ENCODE measurements at regions not wholly inside any gene's neighbourhood (a gene's known extent, or its start where the extent isn't known, plus 50 kb on each side); places are given as distances from the start of the nearest gene placed in this dataset.
"Not testable (repeated sequence)": the region's sequence is repeated elsewhere in the genome, so short reads cannot be mapped to it uniquely, and the experiment has no call there.

DNA sequence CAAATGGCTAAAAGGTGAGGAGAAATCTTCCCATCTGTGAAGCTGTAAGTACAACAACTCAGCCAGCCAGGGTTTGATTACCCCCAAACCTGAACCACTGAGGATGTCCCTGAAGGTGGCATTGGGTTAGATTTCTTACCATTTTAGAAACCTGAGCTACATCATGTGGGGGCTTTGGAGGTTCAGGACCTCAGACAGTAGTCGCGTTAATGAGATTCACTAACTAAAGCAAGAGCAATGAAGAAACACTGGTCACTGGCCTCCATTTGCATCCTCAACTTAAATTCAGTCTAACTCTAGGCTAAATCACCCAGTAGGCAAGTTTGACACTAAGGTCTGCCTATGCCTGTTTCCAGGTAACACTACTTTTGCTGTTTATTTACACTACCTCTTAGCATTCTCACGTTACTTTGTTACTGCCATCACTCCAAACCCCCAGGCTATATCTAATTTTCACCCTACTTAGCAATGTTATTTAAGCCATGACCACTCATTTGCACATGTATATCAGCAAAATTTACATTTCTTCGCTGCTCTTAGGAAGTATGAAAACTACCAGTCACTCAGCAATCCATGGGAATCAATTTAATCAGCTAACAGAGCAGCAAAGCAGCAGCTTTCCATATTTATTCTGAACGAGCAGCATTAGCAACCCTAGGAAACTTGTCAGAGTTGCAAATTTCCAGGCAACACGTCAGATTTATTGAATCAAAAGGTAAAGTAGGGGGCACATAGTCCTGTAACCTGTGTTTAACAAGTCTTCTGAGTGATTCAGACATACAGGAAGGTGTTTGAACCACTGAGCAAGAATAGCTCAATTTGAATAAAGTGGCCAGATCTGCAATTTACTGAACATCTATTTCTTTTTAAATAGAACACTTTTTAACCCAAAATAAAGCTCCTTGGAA lies 788.4 kb upstream of the SORCS1 start:
- DNase-seq, result no peak

DNA sequence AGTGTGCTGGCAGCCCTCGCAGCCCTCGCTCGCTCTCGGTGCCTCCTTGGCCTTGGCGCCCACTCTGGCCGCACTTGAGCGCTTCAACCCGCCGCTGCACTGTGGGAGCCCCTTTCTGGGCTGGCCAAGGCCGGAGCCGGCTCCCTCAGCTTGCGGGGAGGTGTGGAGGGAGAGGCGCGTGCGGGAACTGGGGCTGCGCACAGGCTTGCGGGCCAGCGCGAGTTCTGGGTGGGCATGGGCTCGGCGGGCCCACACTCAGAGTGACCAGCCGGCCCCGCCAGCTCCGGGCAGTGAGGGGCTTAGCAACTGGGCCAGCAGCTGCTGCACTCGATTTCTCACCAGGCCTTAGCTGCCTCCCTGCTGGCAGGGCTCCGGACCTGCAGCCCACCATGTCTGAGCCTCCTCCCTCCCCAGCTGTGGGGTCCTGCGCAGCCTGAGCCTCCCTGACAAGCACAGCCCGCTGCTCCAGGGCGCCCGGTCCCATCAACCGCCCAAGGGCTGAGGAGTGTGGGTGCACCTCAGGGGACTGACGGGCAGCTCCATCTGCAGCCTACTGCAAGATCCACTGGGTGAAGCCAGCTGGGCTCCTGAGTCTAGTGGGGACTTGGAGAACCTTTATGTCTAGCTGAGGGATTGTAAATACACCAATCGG lies 786.0 kb upstream of the SORCS1 start:
- not testable (repeated sequence) for DNase-seq

DNA sequence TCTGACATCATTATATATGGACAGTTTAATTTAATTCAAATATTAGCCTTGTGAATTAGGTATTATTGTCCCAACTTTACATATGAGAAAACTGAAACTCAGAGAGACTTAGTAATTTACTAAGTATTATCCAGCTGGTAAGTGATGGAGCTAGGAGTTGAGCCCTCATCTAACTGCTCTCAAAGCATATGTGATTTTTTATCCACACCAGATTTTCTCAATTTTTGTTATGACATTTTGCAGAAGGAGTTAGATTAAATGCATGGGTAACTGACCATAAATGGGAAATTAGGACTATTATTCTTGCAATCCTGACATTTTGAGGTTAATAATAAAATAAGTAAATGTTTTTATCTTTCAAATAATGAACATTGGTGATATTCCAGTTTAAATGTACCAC lies 778.3 kb upstream of the SORCS1 start:
- DNase-seq, result no peak

DNA sequence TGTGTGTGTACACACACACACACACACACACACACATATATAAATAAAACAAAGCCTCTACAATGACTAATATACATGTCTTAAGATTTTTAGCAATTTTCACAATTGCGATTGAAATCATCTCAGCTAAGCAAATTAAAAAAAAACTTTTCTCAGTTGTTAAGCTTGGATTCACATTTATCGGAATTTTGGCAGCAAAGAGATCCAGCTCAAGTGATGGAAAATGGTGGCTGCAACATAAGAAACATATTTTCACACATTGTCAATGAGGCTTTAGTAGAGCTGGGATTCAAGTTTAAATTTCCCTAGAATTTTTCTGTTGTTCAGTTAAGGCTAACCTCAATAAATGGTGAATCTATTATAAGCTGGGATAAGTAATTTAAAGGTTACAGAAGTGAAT lies 768.6 kb upstream of the SORCS1 start:
- DNase-seq, result no peak

DNA sequence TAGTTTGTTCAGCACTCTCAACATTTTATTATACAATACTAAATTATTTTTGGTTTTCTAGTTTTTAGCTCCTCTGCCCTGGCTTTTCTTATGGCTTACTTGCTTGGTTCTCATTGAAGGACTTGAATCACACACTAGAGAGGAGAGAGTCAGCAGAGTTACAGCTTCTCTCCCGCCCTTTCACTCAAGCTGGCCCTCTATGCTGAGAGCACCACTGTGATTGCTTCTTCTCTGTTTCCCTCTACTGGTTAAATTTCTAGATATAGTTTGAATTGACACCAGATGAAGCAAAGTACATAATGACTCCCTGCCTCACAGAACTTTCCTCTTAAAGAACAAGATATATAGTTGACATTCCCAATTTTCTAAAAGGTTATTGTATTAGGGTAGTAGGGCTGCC lies 767.3 kb upstream of the SORCS1 start:
- DNase-seq, result no peak

DNA sequence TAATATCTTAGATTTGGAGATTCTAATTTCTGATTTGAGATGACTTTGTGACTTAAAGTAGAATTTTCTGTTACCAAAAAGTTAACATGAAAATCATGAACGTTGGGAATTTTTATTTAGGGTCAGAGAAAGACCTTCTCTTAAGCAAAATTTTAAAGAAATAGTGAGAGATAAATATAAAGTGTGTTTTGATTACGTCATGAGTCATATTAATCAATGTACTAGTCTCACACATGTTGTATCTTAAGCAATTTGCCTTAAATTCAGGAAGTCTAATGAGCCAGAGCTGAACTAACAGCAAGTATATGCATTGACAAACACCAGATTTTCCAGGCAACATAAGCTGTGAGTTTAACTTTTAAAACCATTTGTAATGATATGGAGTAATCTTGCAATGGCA lies 765.5 kb upstream of the SORCS1 start:
- DNase-seq, result no peak

DNA sequence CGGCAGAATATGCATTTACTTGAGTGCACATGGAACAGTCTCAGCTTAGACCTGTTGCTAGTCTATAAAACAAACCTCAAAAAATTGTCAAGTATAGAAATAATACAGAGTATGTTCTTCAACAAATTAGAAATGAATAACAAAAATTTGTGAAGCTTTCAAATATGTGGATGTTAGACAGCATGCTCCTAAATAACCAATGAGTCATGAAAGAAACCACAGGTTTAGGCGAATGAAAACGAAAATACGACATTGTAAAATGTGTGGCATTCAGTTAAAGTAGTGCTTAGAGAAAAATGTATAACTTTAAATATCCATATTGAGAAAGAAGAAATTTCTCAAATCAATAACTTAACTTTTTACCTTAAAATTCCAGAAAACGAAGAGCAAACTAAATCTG lies 760.0 kb upstream of the SORCS1 start:
- no peak for DNase-seq

DNA sequence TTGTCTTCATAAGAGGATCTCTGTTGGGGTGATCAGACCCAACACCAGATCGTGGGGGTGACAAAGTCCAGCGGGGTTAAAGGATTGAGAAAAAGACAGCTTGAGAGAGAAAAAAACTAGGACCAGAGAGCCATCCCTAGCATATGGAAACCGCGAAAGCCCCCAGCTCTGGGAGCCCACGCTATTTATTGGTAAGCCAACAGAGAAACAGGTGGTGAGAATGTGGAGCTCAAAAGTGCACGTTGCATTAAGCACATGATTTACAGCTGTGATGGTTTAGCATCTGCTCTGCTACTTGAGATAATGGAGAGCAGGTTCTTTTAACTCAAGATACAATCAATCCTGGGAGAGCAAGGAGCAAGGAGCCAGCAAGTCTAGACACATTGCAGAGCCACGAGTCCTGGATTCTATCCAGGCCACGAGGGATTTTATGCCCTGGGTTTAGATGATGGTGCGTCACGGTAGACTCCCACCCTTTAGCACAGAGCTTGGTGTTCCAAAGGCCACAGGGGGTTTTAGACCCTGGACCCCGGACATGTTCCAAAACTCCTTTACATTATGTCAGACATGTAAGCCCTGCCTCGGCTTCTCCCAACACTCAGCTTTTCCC lies 755.2 kb upstream of the SORCS1 start:
- DNase-seq, result no peak

DNA sequence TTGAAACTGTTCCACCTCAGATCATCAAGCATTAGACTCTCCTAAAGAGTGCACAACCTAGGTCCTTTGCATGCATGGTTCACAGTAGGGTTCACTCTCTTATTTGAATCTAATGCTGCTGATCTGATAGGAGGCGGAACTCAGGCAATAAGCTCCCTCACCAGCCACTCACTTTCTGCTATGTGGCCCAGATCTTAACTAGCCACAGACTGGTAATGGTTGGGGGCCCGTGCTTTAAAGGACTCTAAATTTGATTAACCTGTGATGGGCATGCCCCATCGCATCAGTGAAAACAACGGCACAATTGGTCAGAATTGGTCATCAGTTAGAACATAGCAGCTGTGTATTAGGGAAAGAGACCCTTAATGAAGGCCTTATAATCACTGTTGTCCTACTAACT lies 753.7 kb upstream of the SORCS1 start:
- no peak for DNase-seq

DNA sequence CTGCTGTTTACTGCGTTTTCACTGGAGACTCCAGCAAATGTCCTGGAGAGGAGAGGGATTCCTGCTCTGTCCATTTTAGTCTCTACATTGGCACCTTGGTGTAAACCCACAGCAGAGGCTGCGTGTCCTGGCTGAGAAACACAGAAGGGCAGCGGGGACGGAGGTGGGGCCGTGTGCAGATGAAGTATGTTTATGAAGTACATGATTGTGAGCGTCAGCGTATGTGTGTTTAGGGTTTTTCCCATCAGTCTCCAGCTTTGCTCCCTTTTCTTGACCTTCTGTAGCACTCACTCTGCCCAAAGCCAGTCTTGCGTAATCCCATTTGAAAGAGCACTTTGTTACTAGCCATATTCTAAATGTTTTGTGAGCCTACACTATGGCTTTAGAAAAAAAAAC lies 750.7 kb upstream of the SORCS1 start:
- no peak for DNase-seq

DNA sequence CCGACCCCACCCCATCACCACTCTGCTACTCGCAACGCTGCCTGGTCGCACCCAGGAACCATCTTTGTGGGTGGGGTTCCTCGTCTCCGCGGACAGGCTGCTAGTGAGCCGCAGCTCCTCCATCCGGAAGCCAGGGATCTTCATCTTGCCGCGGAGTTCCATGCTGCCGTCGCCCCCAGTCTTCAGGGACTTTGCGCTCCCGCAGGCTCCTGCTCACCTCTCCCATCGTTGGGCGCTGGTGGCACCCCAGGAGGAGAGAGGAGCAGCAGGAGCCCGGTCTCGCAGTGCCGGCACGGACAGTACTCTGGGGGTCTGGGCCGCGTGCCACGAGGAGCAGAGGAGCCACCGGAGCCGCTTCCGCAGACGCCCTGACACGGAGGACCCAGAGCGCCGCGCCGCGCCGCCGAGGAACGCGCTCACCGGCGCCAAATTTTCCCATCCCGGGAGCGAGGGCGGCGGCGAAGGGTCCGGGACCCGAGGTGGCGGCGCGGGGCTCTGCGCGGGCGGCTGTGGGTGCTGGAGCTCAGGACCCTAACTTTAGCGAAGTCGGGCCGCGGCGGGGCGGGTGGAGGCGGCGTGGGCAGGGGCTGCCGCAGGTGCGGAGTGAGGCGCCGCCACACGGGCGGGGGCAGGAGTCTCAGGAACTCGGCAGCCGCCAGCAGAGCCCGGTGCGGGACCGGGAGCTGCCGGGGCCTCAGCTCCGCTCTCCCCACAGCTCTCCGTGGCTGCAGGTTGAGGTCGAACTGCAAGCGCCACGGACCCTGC lies 750.1 kb upstream of the SORCS1 start:
- no peak for DNase-seq

DNA sequence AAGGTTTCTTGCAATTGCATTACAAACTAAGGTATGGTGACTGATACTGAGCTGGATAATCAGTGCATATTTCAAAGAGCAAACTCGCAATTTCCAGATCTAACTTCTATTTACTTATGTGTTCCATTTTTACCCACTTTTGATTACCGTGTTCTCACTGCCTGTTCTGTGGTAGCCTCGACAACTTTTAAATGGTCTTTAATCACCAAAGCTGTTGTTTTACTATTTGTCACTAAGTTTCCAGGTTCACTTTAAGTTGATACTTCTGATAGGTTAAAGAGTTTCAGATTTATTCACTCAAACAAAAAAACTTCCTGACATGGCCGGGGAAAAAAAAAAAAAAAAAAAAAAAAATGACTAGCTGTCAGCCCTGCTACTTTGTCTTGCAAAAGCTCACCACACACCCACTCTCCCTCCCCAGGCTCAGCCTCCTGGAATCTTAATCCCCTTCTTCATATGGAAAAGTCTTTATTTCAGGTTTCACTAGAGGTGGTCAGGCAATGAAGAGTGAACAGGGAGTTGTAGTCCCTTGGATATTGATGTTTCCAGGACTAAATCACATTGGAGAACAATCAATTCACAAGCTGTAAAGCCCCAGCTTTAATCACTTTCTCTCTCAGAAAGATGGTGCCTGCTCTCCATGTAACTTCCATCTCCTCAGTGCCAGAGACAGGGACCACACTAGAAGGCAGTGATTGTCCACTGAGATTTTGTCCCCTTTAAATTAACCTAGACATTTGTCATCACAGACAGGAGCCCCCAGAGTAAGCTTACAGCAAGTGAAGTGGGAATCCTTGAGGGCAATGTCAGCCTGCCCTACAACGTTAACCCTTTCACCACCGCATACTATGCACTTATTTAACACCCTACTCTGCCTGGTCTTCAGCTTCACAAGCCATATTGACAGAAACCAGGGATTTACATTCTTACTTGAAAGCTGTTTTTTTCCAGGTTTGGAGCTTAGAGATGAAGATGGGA lies 749.1 kb upstream of the SORCS1 start:
- no peak for DNase-seq

DNA sequence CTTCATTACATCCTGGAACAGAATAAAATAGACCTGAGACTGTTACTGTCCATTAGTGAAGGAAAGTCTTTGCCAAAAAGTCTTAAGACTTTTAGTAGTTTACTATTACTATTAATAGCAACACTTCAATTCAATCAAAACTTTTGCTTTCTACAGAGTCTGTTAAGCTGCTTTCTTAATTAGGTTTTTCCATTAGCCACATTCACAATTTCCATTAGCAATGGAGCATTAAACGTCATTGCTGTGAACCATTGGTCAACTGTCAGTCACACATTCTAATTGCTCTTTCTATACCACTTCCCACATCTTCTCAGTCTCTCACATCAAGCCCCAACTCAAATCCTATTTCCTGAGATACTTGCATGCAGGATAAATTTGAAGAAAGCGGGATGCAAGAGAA lies 736.6 kb upstream of the SORCS1 start:
- no peak for DNase-seq

DNA sequence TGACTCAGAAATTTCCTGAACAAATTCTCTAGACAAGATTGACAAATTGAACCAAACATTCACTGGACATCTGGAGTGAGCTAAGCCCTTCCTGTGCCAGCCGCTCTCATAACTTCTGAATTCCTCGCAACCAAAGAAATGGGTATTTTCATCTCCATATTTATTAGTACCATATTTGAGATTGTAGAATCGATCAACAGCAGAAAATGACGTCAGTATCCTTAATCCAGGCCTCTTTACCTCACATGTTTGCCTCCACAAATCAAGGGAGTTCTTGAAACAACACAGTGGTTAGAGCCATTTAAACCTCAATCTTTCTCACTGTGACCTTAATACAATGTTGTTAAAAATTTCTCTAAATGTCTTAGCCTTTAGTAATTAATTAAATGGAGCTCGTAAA lies 735.6 kb upstream of the SORCS1 start:
- no peak for DNase-seq

DNA sequence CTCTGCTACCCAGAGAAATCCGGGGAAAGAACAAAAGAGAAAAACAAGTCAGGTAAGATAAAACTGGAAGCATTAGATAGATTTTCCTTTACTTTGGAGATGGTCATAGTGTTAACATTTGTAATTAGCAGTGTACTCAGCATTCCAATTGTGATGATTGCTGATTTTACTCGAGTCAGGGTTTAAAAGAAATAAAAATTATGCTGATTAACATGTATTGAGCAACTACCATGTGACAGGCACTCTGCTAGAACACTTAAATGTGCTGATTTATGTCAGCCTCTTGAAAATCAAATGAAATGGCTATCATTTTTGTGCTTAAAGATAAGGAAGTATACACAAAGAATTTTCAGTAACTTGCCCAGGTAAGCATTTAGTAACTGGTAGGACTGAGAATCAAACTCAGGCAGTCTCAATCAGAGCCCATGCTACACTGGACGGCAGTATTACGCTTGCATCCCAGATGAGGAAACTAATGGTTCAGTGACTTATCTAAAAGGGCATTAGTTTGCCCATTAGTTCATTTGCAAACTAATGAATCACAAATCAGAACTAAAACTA lies 735.1 kb upstream of the SORCS1 start:
- DNase-seq, result no peak

DNA sequence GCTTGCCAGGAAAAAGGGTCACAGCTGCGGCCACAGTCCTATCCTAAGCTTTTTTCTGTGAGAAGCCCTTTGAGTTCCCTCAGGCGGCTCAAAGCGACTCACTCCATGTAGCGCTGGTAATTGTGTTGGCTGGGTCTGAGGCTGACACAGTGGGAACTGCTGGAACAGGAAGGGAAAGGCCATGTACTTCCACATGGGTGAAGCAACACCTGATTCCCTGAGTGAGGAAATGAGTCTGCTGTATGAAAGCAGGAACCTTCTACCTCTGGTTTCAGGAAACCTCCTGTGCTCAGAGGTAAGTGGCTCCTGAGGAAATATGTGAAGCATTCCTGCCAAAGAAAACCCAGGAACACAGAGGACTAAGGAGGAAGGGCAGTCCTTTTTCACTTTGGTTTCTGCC lies 734.6 kb upstream of the SORCS1 start:
- no peak for DNase-seq

DNA sequence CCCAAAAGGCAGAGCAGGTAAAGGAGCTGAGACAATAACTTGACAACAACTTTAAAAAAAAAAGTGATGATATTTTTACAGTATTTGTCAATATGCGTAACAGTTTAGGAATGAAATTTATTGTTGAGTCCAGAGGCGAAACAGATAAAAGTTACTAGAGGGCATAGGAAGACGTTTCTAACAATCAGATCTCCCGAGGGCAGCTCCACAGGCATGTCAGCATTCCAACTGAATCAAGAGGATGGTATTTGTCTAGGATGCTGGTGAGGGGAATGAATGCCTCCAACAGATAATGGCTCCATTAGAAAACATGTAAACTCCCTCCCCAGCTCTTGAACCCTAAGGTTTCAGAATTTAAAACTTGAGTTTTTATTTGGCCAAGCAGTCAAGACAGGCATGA lies 733.9 kb upstream of the SORCS1 start:
- no peak for DNase-seq

DNA sequence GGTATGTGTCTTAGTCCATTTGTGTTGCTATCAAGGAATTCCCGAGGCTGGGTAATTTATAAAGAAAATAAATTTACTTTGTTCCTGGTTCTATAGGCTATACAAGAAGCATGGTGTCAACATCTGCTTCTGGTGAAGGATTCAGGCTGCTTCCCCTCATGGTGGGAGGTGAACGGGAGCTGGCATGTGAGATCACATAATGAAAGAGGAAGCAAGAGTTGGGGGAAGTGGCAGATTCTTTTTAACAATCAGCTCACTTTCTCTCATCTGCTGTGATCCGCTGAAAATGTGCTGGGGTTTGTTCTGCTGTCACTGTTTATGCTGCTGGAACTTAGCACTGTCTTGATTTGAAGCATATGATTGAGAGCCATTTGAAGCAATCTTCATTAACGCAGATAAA lies 730.0 kb upstream of the SORCS1 start:
- DNase-seq, result no peak

DNA sequence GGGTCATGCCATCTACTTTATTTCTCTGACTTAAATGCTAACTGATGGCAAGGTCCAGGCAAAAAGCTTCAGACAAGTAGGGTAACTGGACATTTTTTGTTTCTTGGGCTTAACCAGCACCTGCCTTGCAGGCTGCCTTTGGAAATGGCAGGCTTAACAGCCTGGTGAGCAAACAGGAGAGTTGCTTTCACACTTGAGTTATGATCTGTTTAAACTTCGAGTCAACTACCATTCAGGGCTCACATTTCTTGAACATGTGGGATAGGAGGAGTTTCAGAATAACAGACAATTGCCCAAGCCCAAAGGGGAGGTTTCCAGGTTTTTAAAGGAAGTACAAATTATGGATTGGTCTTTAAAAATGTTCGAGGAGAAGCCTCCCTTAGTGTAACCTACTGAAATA lies 724.6 kb upstream of the SORCS1 start:
- no peak for DNase-seq

DNA sequence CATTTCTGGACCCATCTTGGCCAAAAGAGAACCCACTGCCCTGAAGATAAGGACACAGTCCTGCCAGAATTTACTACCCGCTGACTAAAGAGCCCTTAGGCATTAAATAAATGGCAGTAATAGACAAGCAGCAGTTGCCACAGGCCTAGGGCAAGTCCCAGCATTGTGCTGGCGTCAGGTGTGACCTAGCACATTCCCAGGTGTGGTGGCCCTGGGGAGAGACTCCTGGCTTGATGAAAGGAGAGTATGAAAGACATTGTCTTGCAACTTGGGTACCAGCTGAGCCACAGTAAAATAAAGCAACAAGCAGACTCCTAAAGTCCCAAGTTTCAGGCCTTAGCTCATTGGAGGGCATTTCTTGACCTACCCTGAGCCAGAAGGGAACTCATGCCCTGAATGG lies 715.7 kb upstream of the SORCS1 start:
- DNase-seq, result no peak

DNA sequence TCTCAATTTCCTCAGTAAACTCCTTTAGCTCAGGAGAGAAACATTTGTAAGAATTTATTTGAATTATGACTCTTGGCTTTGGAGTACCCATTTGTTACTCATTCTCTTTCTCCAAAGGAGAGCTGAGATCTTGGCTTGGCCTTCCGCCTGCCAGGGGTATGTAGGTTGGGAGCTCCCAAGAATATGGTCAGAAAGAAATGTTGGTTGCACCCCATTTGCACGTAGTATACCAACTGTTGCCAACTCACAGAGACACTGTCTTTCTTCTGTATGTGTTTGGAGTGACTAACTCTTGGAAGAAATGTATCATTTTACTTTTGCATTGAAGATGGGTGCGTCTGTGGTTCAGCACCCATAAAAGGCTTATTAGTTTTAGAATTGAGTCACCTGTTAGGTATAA lies 708.5 kb upstream of the SORCS1 start:
- no peak for DNase-seq

DNA sequence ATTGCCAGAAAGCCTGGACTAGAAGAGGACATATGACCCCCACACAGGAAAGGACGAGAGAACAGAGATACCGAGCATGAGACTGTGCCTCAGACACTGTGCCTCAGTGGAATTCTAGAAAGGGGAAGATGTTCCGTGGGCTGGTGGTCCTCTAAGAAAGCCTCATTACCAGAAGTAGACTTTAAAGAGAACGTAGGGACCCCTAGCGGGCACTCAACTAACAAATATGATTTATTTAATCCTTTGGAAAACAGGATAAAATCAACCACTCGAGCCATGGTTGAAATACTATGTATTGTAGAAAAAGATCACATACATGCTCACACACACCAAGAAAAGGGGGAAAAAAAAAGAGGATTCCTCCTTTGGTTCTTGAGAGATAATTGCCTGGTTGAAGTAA lies 701.2 kb upstream of the SORCS1 start:
- DNase-seq, result peak; percentile 1

All from hematopoietic multipotent progenitor cell treated with erythropoietin and hydrocortisone succinate and interleukin-3 and kit ligand, for 6 days (in vitro differentiated cells).